HepG2 (cell line): ENCODE measurements at regions not wholly inside any gene's neighbourhood (a gene's known extent, or its start where the extent isn't known, plus 50 kb on each side); places are given as distances from the start of the nearest gene placed in this dataset.

ENCODE experiments used
- ATAC-seq: fragments of 200-7000 bp; cut with Tn5 transposase; 3 replicates; pipeline ENCODE4 v1.9.1; 2020; ENCODE audit warnings: mild to moderate bottlenecking, moderate library complexity
- BruUV-seq: library from RNA; stranded (reverse); fragments of 400-500 nt; replicated peaks from 2 replicates; lab custom pipeline; 2021; lab: Mats Ljungman, UMichigan
- CTCF ChIA-PET: fragments of 300-600 bp; formaldehyde crosslinking; extraction: SDS; loops from one replicate; lab custom pipeline; 2021; ENCODE audit warnings: low total read pairs, inconsistent platforms, low intra/inter-chr PET ratio; lab: Yijun Ruan, JAX
- POLR2A ChIA-PET: fragments of 350-600 bp; sonication (Branson Sonifier 250); formaldehyde crosslinking; loops from one replicate; lab custom pipeline; 2020; ENCODE audit warnings: antibody characterized with exemption, inconsistent platforms; lab: Yijun Ruan, JAX
- DNase-seq: peaks from one replicate; pipeline ENCODE4 v3.0.0-alpha.2; 2015; ENCODE audit warnings: low spot score
- FAIRE-seq: peaks from 3 replicates; lab custom pipeline; 2011; peaks lifted over from hg19 to GRCh38; lab: Jason Lieb, UNC
- H2AFZ ChIP-seq: one replicate; pipeline ENCODE4 v1.6.1; 2011; ENCODE audit warnings: low read length, inconsistent platforms
- H3K27ac ChIP-seq: fragments of 300-600 bp; 3 replicates; pipeline ENCODE4 v1.8.0; 2011; ENCODE audit warnings: mixed run types, mild to moderate bottlenecking, mixed read lengths, low read length, inconsistent platforms; ENCODE audit not compliant: insufficient read depth; ENCODE audit errors: extremely low read length
- H3K27me3 ChIP-seq, 2 experiments: fragments of 200-600 bp in 1 of 2; 2 replicates in 1 of 2; 3 replicates in 1 of 2; pipeline versions ENCODE4 v1.6.0 to v1.8.0; 2011; ENCODE audit warnings: low read length in 2 of 2, mild to moderate bottlenecking in 2 of 2, moderate library complexity in 2 of 2, inconsistent platforms in 1 of 2; ENCODE audit not compliant: insufficient read depth in 2 of 2, control insufficient read depth in 1 of 2
- H3K36me3 ChIP-seq, 2 experiments: fragments of 200-600 bp in 1 of 2; replicated peaks in 1 of 2; 2 replicates in 1 of 2; 3 replicates in 1 of 2; pipeline versions ENCODE4 v1.5.1 to v1.8.0; 2011; ENCODE audit warnings: low read length in 2 of 2, inconsistent platforms in 1 of 2; ENCODE audit not compliant: insufficient read depth in 2 of 2, control insufficient read depth in 1 of 2
- H3K4me1 ChIP-seq: 2 replicates; pipeline ENCODE4 v1.5.1; 2012; ENCODE audit warnings: low read length, inconsistent platforms; ENCODE audit not compliant: insufficient read depth
- H3K4me2 ChIP-seq: 2 replicates; pipeline ENCODE4 v1.6.0; 2011; ENCODE audit warnings: low read depth, low read length, inconsistent platforms
- H3K4me3 ChIP-seq, 3 experiments: fragments of 200-600 bp in 1 of 3; sonication (generic), shearing (Covaris generic) in 1 of 3; replicated peaks in 1 of 3; 2 replicates each; pipeline ENCODE4 v1.5.1; 2011 to 2016; ENCODE audit warnings: low read length in 3 of 3, inconsistent platforms in 2 of 3, low read depth in 2 of 3, mild to moderate bottlenecking in 2 of 3, control low read depth in 1 of 3, mixed read lengths in 1 of 3; ENCODE audit not compliant: insufficient read depth in 1 of 3
- H3K79me2 ChIP-seq: one replicate; pipeline ENCODE4 v1.6.1; 2011; ENCODE audit warnings: low read length, inconsistent platforms; ENCODE audit not compliant: insufficient read depth
- H3K9ac ChIP-seq: 2 replicates; pipeline ENCODE4 v1.6.0; 2011; ENCODE audit warnings: mild to moderate bottlenecking, low read depth, low read length, inconsistent platforms; ENCODE audit not compliant: insufficient read depth
- H3K9me3 ChIP-seq: 2 replicates; pipeline ENCODE4 v1.5.1; 2012; ENCODE audit warnings: mild to moderate bottlenecking, low read length
- H4K20me1 ChIP-seq: 2 replicates; pipeline ENCODE4 v1.6.0; 2011; ENCODE audit warnings: inconsistent platforms, mild to moderate bottlenecking, low read length, moderate library complexity; ENCODE audit not compliant: insufficient read depth
- CBX1 ChIP-seq: IDR thresholded peaks from one replicate; pipeline ENCODE4 v1.6.1; 2016; ENCODE audit warnings: antibody characterized with exemption, low read depth
- ETS1 ChIP-seq: sonication (generic); formaldehyde crosslinking; IDR thresholded peaks from 2 replicates; pipeline ENCODE4 v1.4.0; 2020; ENCODE audit warnings: missing genetic modification reagents
- MLXIP ChIP-seq: sonication (generic); formaldehyde crosslinking; IDR thresholded peaks from 2 replicates; pipeline ENCODE4 v1.9.0; 2021; ENCODE audit warnings: missing genetic modification reagents, borderline replicate concordance
- PLRG1 ChIP-seq: fragments of 450-650 bp; conservative IDR thresholded peaks from 2 replicates; pipeline ENCODE4 v1.6.1; 2016
- SIX1 ChIP-seq: sonication (generic); formaldehyde crosslinking; IDR thresholded peaks from 2 replicates; pipeline ENCODE4 v1.4.0; 2020; ENCODE audit warnings: missing genetic modification reagents, borderline replicate concordance
- TCF12 ChIP-seq, 2 experiments: fragments of 450-650 bp in 1 of 2; sonication (generic) in 1 of 2; formaldehyde crosslinking in 1 of 2; IDR thresholded peaks; 2 replicates each; pipeline versions ENCODE4 v1.6.1 to v1.8.0; 2017 to 2022; ENCODE audit warnings: antibody characterized with exemption in 1 of 2, mild to moderate bottlenecking in 1 of 2, missing genetic modification reagents in 1 of 2, moderate library complexity in 1 of 2
- ZBTB25 ChIP-seq: IDR thresholded peaks from 2 replicates; pipeline ENCODE4 v1.6.1; 2018; ENCODE audit warnings: missing genetic modification reagents
- ZFP36 ChIP-seq: fragments of 150-350 bp; IDR thresholded peaks from 2 replicates; pipeline ENCODE4 v1.6.1; 2018; ENCODE audit warnings: borderline replicate concordance, low read length, low read depth; ENCODE audit not compliant: partially characterized antibody
- ZNF225 ChIP-seq: sonication (generic); formaldehyde crosslinking; IDR thresholded peaks from 2 replicates; pipeline ENCODE4 v1.4.0; 2020; ENCODE audit warnings: mild to moderate bottlenecking, missing genetic modification reagents
- ZNF430 ChIP-seq: sonication (generic); formaldehyde crosslinking; IDR thresholded peaks from 2 replicates; pipeline ENCODE4 v1.9.0; 2021; ENCODE audit warnings: mild to moderate bottlenecking, missing genetic modification reagents
- ZNF572 ChIP-seq: sonication (generic); formaldehyde crosslinking; IDR thresholded peaks from 2 replicates; pipeline ENCODE4 v1.5.1; 2020; ENCODE audit warnings: mild to moderate bottlenecking, missing genetic modification reagents
- ZNF614 ChIP-seq: IDR thresholded peaks from 2 replicates; pipeline ENCODE4 v1.6.1; 2018; ENCODE audit warnings: missing biosample characterization, missing genetic modification reagents, inconsistent platforms, borderline replicate concordance
- ZNF678 ChIP-seq: sonication (generic); formaldehyde crosslinking; IDR thresholded peaks from 2 replicates; pipeline ENCODE4 v1.4.0; 2020; ENCODE audit warnings: mild to moderate bottlenecking, missing genetic modification reagents
- ZNF724P ChIP-seq: sonication (generic); formaldehyde crosslinking; IDR thresholded peaks from 2 replicates; pipeline ENCODE4 v1.8.0; 2022; ENCODE audit warnings: missing genetic modification reagents, borderline replicate concordance
- WGBS: methylation state at CpG from one replicate; pipeline ENCODE4 v1.1.6; 2017; ENCODE audit warnings: low lambda C conversion rate; 5-methylcytosine and 5-hydroxymethylcytosine counted together
- in situ Hi-C: cut with HindIII; loops from 2 replicates; pipeline ENCODE4 v1.10.0; 2017; ENCODE audit warnings: low pct_unique_long_range_greater_than_20kb; ENCODE audit not compliant: extremely low pct_ligation_motif_present
- intact Hi-C: fragments of 100-400 bp; cut with micrococcal nuclease; formaldehyde crosslinking; loops from one replicate; pipeline ENCODE4 v1.10.0; 2022; ENCODE audit not compliant: unreplicated experiment

GRCh38 chr17:71423871-71424546, 696.8 kb upstream of the SOX9 start:
- no peak for FAIRE-seq
- TF ChIP-seq ZBTB25 (CRISPR knock-in tag) (no peak), ZNF430 (no peak)
- 36% methylated on average over 5 of the region's 5 CpGs for WGBS
- ChIA-PET POLR2A (no interaction called here), CTCF (no interaction called here)
- no TSS peak for BruUV-seq
- intact Hi-C loops (no loop called here), in situ Hi-C loops (no loop called here)
- no peak overlapping the region for H3K4me3 ChIP-seq
- DNase-seq = no peak
- H3K9ac ChIP-seq = no peak overlapping the region
- H3K4me2 ChIP-seq = no peak overlapping the region
- no peak for ATAC-seq
- no peak overlapping the region for H3K27ac ChIP-seq
- H4K20me1 ChIP-seq = no peaks in the 10 kb centered on the region
- no peak overlapping the region for H2AFZ ChIP-seq
- H3K36me3 ChIP-seq = no peaks in the 10 kb centered on the region
- peaks cover 3% of the 10 kb centered on the region for H3K9me3 ChIP-seq
- H3K27me3 ChIP-seq = no peaks in the 10 kb centered on the region
- H3K4me1 ChIP-seq = no peaks in the 10 kb centered on the region
- no peaks in the 10 kb centered on the region for H3K79me2 ChIP-seq

GRCh38 chr17:71427801-71428200, 693.0 kb upstream of the SOX9 start:
- Histone ChIP-seq H2AFZ (no peak overlapping the region), H3K27me3 (no peaks in the 10 kb centered on the region), H3K79me2 (no peaks in the 10 kb centered on the region), H3K9me3 (peaks cover 8% of the 10 kb centered on the region), H3K36me3 (no peaks in the 10 kb centered on the region), H3K9ac (no peak overlapping the region), H3K4me1 (no peaks in the 10 kb centered on the region), H3K27ac (no peak overlapping the region), H3K4me3 (no peak overlapping the region), H3K4me2 (no peak overlapping the region), H4K20me1 (no peaks in the 10 kb centered on the region)
- in situ Hi-C loops = no loop called here
- DNase-seq = no peak
- no peak for ATAC-seq
- BruUV-seq = no TSS peak
- CTCF ChIA-PET = no interaction called here
- intact Hi-C loops = no loop called here
- 16% methylated on average over 3 of the region's 3 CpGs for WGBS
- no peak for FAIRE-seq
- POLR2A ChIA-PET = no interaction called here
- no peak for TF ChIP-seq TCF12 (IDR thresholded peaks at IDR 0.05)
- no peak for TF ChIP-seq TCF12 (CRISPR knock-in tag; IDR thresholded peaks at IDR 0.05)
- TF ChIP-seq MLXIP (CRISPR knock-in tag) = no peak
- no peak for TF ChIP-seq ZFP36
- TF ChIP-seq CBX1 = no peak
- no peak for TF ChIP-seq ZNF724P (CRISPR knock-in tag)
- TF ChIP-seq ZNF572 (CRISPR knock-in tag) = no peak
- TF ChIP-seq ZNF225 = no peak
- TF ChIP-seq ZNF678 = no peak
- TF ChIP-seq ETS1 (CRISPR knock-in tag) = no peak
- no peak for TF ChIP-seq SIX1 (CRISPR knock-in tag)
- TF ChIP-seq ZNF614 (CRISPR knock-in tag) = no peak
- TF ChIP-seq PLRG1 = no peak
